ENCODE measurements at regions not wholly inside any gene's neighbourhood (a gene's known extent, or its start where the extent isn't known, plus 50 kb on each side); places are given as distances from the start of the nearest gene placed in this dataset.

- H3K79me2 ChIP-seq (ENCODE audit: insufficient read depth, low read length) = no peaks in the 10 kb centered on the region
- H2BK5ac ChIP-seq (ENCODE audit: insufficient read length, low read length) = no peak overlapping the region
- Mint-ChIP-seq H3K27me3 (ENCODE audit: low read depth) (peaks cover 3% of the 10 kb centered on the region; the same call in 1 of the 2 replicates), H3K36me3 (ENCODE audit: insufficient read depth in 1 of 3, low read depth in 3 of 3) (peaks cover 7 to 11% (median 9%) of the 10 kb centered on the region in 3 experiments; a peak in 6 of 7 replicates), H3K27ac (no peak overlapping the region), H3K4me3 (no peak overlapping the region), H3K9me3 (peaks cover 82 to 84% of the 10 kb centered on the region in 2 experiments), H3K4me1 (no peaks in the 10 kb centered on the region)
- H3K4ac ChIP-seq (ENCODE audit: low read depth, low read length) = no peak overlapping the region
- H3T11ph ChIP-seq (ENCODE audit: low read length) = no peak overlapping the region
- no peak overlapping the region for H2BK20ac ChIP-seq (ENCODE audit: low read depth, low read length, poor library complexity, severe bottlenecking)
- H3K14ac ChIP-seq (ENCODE audit: insufficient read depth, low read length) = no peak overlapping the region
- no peak overlapping the region for H3K4me2 ChIP-seq (ENCODE audit: insufficient read depth, insufficient read length, low read length)
- no peak overlapping the region for H2AFZ ChIP-seq (ENCODE audit: low read length)
- H3K23ac ChIP-seq (ENCODE audit: insufficient read length, low read depth, low read length) = no peak overlapping the region
- H4K5ac ChIP-seq (ENCODE audit: insufficient read length, low read depth, low read length) = no peak overlapping the region
- TF ChIP-seq CTCF (conservative IDR thresholded peaks at IDR 0.05) = no peak
- no peak overlapping the region for H2BK120ac ChIP-seq (ENCODE audit: low read depth, low read length, poor library complexity, severe bottlenecking)
- H3K23me2 ChIP-seq (ENCODE audit: insufficient read length, low read depth, low read length, poor library complexity, severe bottlenecking) = no peaks in the 10 kb centered on the region
- no peak overlapping the region for H4K91ac ChIP-seq (ENCODE audit: insufficient read length, low read depth, low read length)
- no CpG with 5 or more reads among the region's 2 CpGs for WGBS (ENCODE audit: extremely low coverage, insufficient read length, low lambda C conversion rate)
- H2AK5ac ChIP-seq (ENCODE audit: insufficient read length, low read length) = no peak overlapping the region
- H3K27ac ChIP-seq (ENCODE audit: insufficient read length, low read depth, low read length) = no peak overlapping the region
- H3K18ac ChIP-seq (ENCODE audit: insufficient read length, low read depth, low read length) = no peak overlapping the region
- DNase-seq = no peak
- no peak overlapping the region for H2BK15ac ChIP-seq (ENCODE audit: low read depth, low read length)
- H3K56ac ChIP-seq (ENCODE audit: insufficient read length, low read depth, low read length) = no peak overlapping the region
- peaks cover 78% of the 10 kb centered on the region for H3K9me3 ChIP-seq (ENCODE audit: control insufficient read depth, low read depth, low read length)
- H3K9ac ChIP-seq (ENCODE audit: extremely low read depth, insufficient read length, low read length) = no peak overlapping the region
- no peaks in the 10 kb centered on the region for H3K4me1 ChIP-seq (ENCODE audit: insufficient read depth, low read length)
- H3K79me1 ChIP-seq (ENCODE audit: insufficient read depth, low read depth, low read length, poor library complexity, severe bottlenecking) = no peaks in the 10 kb centered on the region
- no peak overlapping the region for H4K8ac ChIP-seq (replicated peaks; ENCODE audit: insufficient read length, low read depth, low read length)
- H2BK12ac ChIP-seq (ENCODE audit: insufficient read length, low read depth, low read length) = no peak overlapping the region
- H4K20me1 ChIP-seq (ENCODE audit: control insufficient read depth, insufficient read depth, insufficient read length) = no peaks in the 10 kb centered on the region
- H3K27me3 ChIP-seq (ENCODE audit: insufficient read depth, low read length) = no peaks in the 10 kb centered on the region
These were observed 2247.5 kb downstream of the TP53TG3F start for GRCh38 chr16:35706901-35707300.

Measured in H9 (cell line).